ENCODE measurements at regions not wholly inside any gene's neighbourhood (a gene's known extent, or its start where the extent isn't known, plus 50 kb on each side); places are given as distances from the start of the nearest gene placed in this dataset.

DNA sequence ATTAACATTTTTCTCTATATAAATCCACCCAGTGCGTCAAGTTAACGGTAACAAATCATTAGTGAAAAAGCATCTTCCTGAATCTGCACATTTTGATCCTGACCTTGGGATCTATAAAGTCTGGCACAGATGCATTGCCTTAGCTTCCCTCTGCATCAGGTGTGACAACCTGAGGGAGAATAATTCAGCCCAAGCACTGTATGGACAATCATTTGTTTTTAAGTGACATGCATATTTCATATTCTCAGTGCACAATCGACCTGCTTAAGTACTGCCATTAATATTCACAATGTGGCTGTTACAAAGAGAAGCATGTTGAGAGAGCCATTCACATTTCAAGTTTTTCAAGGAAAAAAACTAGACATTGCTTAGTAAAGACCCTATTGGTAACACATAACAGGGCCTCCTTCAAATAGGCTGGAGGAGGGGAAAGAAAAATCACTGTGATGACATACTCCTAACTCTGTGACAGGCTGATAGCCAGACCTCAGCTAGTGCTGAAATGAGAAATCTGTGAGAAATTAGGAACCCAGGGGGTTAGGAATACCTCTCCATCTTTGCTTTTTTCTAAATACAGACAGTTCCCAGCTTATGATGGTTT lies 505.3 kb upstream of the CDH5 start:
- Histone ChIP-seq H2BK5ac (ENCODE audit: low read depth, low read length, poor library complexity, severe bottlenecking) (no peak overlapping the region), H2AK9ac (replicated peaks; ENCODE audit: low read depth, low read length, poor library complexity) (no peak overlapping the region), H2AK5ac (ENCODE audit: low read depth, low read length) (no peak overlapping the region), H3K4ac (ENCODE audit: low read depth, low read length) (no peak overlapping the region), H4K20me1 (ENCODE audit: insufficient read depth, low read length) (no peaks in the 10 kb centered on the region), H3K56ac (ENCODE audit: extremely low read depth, insufficient read depth, low read length) (no peak overlapping the region), H2BK20ac (ENCODE audit: low read depth, low read length) (no peak overlapping the region), H3K18ac (ENCODE audit: low read depth, low read length) (no peak overlapping the region), H2AFZ (replicated peaks; ENCODE audit: low read length, poor library complexity) (no peak overlapping the region), H3K79me1 (ENCODE audit: low read depth in 1 of 2, low read length in 2 of 2) (no peaks in the 10 kb centered on the region), H3K23ac (ENCODE audit: low read depth, low read length) (no peak overlapping the region), H2BK15ac (ENCODE audit: low read depth, low read length) (no peak overlapping the region), H3K27ac (ENCODE audit: insufficient read depth, low read length) (no peak overlapping the region), H3K9me3 (ENCODE audit: control insufficient read depth, insufficient read depth, low read length) (no peaks in the 10 kb centered on the region; the same call in 1 of the 2 replicates), H4K91ac (ENCODE audit: insufficient read depth, low read depth, low read length) (no peak overlapping the region), H3K36me3 (ENCODE audit: control insufficient read depth, insufficient read depth, low read length) (no peaks in the 10 kb centered on the region), H3K9ac (ENCODE audit: low read depth, low read length) (no peak overlapping the region), H3K4me1 (ENCODE audit: control insufficient read depth, insufficient read depth, low read length) (no peaks in the 10 kb centered on the region), H4K5ac (ENCODE audit: low read depth, low read length) (no peak overlapping the region), H3K9me1 (ENCODE audit: insufficient read depth, low read length) (no peaks in the 10 kb centered on the region), H3K27me3 (ENCODE audit: control insufficient read depth, insufficient read depth, low read length) (peaks cover 3% of the 10 kb centered on the region), H4K8ac (ENCODE audit: low read depth in 2 of 2, low read length in 2 of 2) (no peak overlapping the region), H3K4me3 (ENCODE audit: insufficient read depth, low read depth, low read length) (no peak overlapping the region), H2BK120ac (ENCODE audit: low read depth, low read length) (no peak overlapping the region), H3K4me2 (ENCODE audit: low read depth, low read length) (no peak overlapping the region), H3K14ac (replicated peaks; ENCODE audit: low read depth, low read length) (no peak overlapping the region)
- POLR2A ChIA-PET (ENCODE audit: unreplicated experiment) = no interaction called here
- dilution Hi-C loops (cut with HindIII; ENCODE audit: low sequenced_read_pairs, unreplicated experiment) = no loop called here
- no peak for ATAC-seq (ENCODE audit: low read depth)
- 100% methylated on average over 2 of the region's 3 CpGs; no CpG with 5 or more reads in 1 of the 2 experiments for WGBS, 2 experiments (ENCODE audit: extremely low coverage in 2 of 2, insufficient read length in 1 of 2)
- no peak for DNase-seq
- intact Hi-C loops (cut with micrococcal nuclease) = no loop called here
- CTCF ChIA-PET = no interaction called here
- in situ Hi-C loops (cut with MboI; ENCODE audit: low sequenced_read_pairs) = no loop called here
- TF ChIP-seq SMC3 (IDR thresholded peaks at IDR 0.05; ENCODE audit: low read depth, low read length) (no peak), CEBPB (IDR thresholded peaks at IDR 0.05; ENCODE audit: low read depth, low read length) (no peak)
- no TSS peak for BruUV-seq (replicated peaks)
